Spleen (tissue), 11 donors: ENCODE measurements at regions not wholly inside any gene's neighbourhood (a gene's known extent, or its start where the extent isn't known, plus 50 kb on each side); places are given as distances from the start of the nearest gene placed in this dataset.

Experiments
- DNase-seq: peaks from one replicate; pipeline ENCODE4 v3.0.0-alpha.2; 2020
- H3K27ac ChIP-seq, 8 donors: fragments of 200-600 bp; sonication (generic) in 7 of 8; 1 replicate in 4 of 8; 2 replicates in 4 of 8; pipeline versions ENCODE4 v1.5.0 to v1.8.0; 2016 to 2021; ENCODE audit warnings: inconsistent platforms in 4 of 8, mild to moderate bottlenecking in 4 of 8, moderate library complexity in 1 of 8
- H3K27me3 ChIP-seq, 7 donors: fragments of 200-600 bp; sonication (generic) in 6 of 7; replicated peaks in 1 of 7; 1 replicate in 4 of 7; 2 replicates in 3 of 7; pipeline versions ENCODE4 v1.5.0 to v1.8.0; 2016 to 2021; ENCODE audit warnings: inconsistent platforms in 3 of 7, mild to moderate bottlenecking in 1 of 7
- H3K36me3 ChIP-seq, 6 donors: fragments of 200-600 bp; sonication (generic) in 5 of 6; 1 replicate in 4 of 6; 2 replicates in 2 of 6; pipeline versions ENCODE4 v1.5.0 to v1.8.0; 2016 to 2021; ENCODE audit warnings: inconsistent platforms in 2 of 6
- H3K4me1 ChIP-seq, 6 donors: fragments of 200-600 bp; sonication (generic) in 5 of 6; 1 replicate in 3 of 6; 2 replicates in 3 of 6; pipeline versions ENCODE4 v1.5.0 to v1.8.0; 2016 to 2021; ENCODE audit warnings: inconsistent platforms in 3 of 6
- H3K4me3 ChIP-seq, 8 donors: fragments of 200-600 bp; sonication (generic) in 7 of 8; 1 replicate in 4 of 8; 2 replicates in 4 of 8; pipeline versions ENCODE4 v1.5.0 to v1.8.0; 2016 to 2021; ENCODE audit warnings: inconsistent platforms in 4 of 8, mild to moderate bottlenecking in 4 of 8, moderate library complexity in 2 of 8
- H3K9me3 ChIP-seq, 8 donors: fragments of 200-600 bp; sonication (generic) in 7 of 8; 1 replicate in 4 of 8; 2 replicates in 4 of 8; pipeline versions ENCODE4 v1.5.0 to v1.8.0; 2016 to 2021; ENCODE audit warnings: inconsistent platforms in 4 of 8
- POLR2A ChIP-seq, 3 donors: fragments of 450-650 bp; IDR thresholded peaks; one replicate each; pipeline ENCODE4 v1.5.1; 2017; ENCODE audit warnings: antibody characterized with exemption in 3 of 3, mild to moderate bottlenecking in 1 of 3
- POLR2AphosphoS5 ChIP-seq, 3 donors: sonication (generic); formaldehyde crosslinking; IDR thresholded peaks; one replicate each; pipeline ENCODE4 v1.5.1; 2017; ENCODE audit warnings: antibody characterized with exemption in 3 of 3
- WGBS, 5 donors: extraction: QIAGEN DNeasy Blood & Tissue Kit in 3 of 5; methylation state at CpG; one replicate each; pipeline versions ENCODE4 v1.1.5 to v1.1.7; 2013 to 2018; 5-methylcytosine and 5-hydroxymethylcytosine counted together
- intact Hi-C: fragments of 100-400 bp; cut with DNase I; formaldehyde crosslinking; loops from one replicate; pipeline ENCODE4 v1.15.0; 2023; ENCODE audit warnings: low total_unique reads
- TF ChIP-seq, protein P1 (sequence below), 11 experiments: fragments of 200-600 bp in 7 of 11; fragments of 450-650 bp in 4 of 11; sonication (generic) in 4 of 11; IDR thresholded peaks in 8 of 11; conservative IDR thresholded peaks in 3 of 11; 1 replicate in 7 of 11; 2 replicates in 4 of 11; pipeline versions ENCODE4 v1.4.0 to v1.8.0; 2016 to 2021; ENCODE audit warnings: antibody characterized with exemption in 11 of 11, inconsistent platforms in 4 of 11, mild to moderate bottlenecking in 1 of 11
- donor health status: healthy with polysubstance abuse.
- donor health status: DM: no; HTN: no; CAD: no; lungs with moderate emphysema.
- donor health status: DM: no; HTN: no; CAD: no.
- donor health status: Bipolar disorder and iron deficiency.
- donor health status: healthy.
- donor health status: DM: no; HTN: no; CAD: no.
- donor health status: DM: yes; HTN: yes; CAD: no.

DNA sequence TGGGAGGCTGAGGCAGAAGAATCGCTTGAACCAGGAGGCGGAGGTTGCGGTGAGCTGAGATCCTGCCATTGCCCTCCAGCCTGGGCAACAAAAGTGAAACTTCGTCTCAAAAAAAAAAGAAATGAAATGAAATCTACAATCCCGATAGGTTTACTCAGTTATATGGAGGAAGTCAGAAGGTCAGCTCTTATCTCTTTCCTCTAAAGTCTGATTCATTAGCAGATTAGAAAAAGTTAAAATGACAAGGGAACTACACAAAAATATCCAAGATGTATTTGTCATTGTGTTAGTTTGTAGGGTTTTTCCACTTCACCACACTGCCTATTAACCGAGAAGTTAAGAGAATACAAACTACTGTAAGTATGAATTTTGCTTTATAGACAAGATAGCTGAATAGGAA is 420.6 kb downstream of the SHQ1 start:
- Histone ChIP-seq H3K4me3 (peak overlapping the region in 3 of 8 donors; percentile 15 to 56 (median 21)), H3K27ac (peak overlapping the region in 4 of 8 donors; percentile 24 to 61 (median 46)), H3K9me3 (peaks cover 0 to 6% (median 4%) of the 10 kb centered on the region in 8 donors), H3K4me1 (peaks cover 24 to 91% (median 65%) of the 10 kb centered on the region in 6 donors), H3K27me3 (no peaks in the 10 kb centered on the region), H3K36me3 (no peaks in the 10 kb centered on the region)
- TF ChIP-seq POLR2A (IDR thresholded peaks at IDR 0.05) = no peak
- no peak for TF ChIP-seq POLR2AphosphoS5 (IDR thresholded peaks at IDR 0.05)
- TF ChIP-seq, protein P1, sequence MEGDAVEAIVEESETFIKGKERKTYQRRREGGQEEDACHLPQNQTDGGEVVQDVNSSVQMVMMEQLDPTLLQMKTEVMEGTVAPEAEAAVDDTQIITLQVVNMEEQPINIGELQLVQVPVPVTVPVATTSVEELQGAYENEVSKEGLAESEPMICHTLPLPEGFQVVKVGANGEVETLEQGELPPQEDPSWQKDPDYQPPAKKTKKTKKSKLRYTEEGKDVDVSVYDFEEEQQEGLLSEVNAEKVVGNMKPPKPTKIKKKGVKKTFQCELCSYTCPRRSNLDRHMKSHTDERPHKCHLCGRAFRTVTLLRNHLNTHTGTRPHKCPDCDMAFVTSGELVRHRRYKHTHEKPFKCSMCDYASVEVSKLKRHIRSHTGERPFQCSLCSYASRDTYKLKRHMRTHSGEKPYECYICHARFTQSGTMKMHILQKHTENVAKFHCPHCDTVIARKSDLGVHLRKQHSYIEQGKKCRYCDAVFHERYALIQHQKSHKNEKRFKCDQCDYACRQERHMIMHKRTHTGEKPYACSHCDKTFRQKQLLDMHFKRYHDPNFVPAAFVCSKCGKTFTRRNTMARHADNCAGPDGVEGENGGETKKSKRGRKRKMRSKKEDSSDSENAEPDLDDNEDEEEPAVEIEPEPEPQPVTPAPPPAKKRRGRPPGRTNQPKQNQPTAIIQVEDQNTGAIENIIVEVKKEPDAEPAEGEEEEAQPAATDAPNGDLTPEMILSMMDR (IDR thresholded peaks at IDR 0.05 in 8 of 11, conservative IDR thresholded peaks at IDR 0.05 in 3 of 11) = no peak
- WGBS, 5 donors = 28 to 50% (median 34%) methylated on average over 6 of the region's 6 CpGs
- intact Hi-C loops = no loop called here
- DNase-seq = no peak

DNA sequence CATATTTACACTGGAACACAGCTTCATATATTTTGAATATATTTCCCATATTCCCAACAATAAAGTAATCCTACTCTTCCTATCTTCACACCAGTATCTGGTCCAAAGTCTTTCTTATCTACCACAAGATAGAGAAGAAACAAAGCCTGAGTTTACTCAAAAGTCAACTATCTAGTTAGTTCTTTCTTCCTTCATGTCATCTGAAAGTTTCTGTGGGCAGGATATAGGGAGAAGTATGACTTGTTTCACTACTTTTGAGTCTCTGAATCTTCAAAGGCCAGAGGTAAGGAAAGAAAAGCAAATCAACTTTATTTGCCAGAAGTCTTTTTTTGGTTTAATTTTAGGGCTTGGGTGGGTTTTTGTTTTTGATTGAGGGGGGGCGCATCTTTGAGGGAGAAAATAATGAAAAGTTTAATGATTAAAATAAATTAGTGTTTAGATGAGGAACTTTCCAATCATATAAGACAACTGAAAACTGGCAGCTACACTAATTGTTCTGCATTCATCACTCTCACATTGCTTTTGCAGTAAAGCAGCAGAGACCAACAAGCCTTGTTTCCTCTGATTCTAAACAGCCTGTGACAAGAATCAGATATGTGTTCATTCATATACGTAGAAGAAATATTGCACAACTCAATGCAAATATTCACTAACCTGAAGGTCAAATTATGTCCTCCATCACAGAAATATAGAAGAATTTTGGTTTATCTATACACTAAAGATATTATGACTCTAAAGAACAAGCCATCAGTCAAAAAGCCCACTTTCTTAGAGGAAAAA is 421.4 kb downstream of the SHQ1 start:
- Histone ChIP-seq H3K4me1 (peaks cover 24 to 82% (median 61%) of the 10 kb centered on the region in 6 donors), H3K27ac (peak overlapping the region in 4 of 8 donors; percentile 24 to 61 (median 46)), H3K9me3 (peaks cover 0 to 14% (median 12%) of the 10 kb centered on the region in 8 donors), H3K4me3 (peak overlapping the region in 3 of 8 donors; percentile 15 to 56 (median 21)), H3K36me3 (no peaks in the 10 kb centered on the region), H3K27me3 (no peaks in the 10 kb centered on the region)
- DNase-seq = no peak
- intact Hi-C loops = no loop called here
- 56 to 71% (median 59%) methylated on average over 2 of the region's 2 CpGs for WGBS, 5 donors
- TF ChIP-seq POLR2A (IDR thresholded peaks at IDR 0.05) = no peak
- TF ChIP-seq POLR2AphosphoS5 (IDR thresholded peaks at IDR 0.05) = no peak

DNA sequence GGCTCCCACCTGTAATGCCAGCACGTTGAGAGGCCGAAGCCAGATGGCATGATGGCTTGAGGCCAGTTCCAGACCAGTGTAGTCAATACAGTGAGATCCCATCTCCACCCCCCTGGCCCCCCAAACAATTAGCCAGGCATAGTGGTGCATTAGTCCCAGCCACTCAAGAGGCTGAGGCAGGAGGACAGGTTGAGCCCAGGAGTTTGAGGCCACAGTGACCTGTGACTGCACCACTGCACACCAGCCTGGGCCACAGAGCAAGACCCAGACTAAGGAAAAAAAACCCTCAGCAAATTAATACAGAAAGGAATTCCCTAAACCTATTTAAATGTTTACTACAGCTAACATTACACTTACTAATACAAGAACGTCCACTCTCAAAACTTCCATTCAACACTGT is 424.6 kb downstream of the SHQ1 start:
- Histone ChIP-seq H3K27me3 (no peaks in the 10 kb centered on the region), H3K4me1 (peaks cover 19 to 83% (median 54%) of the 10 kb centered on the region in 6 donors), H3K36me3 (no peaks in the 10 kb centered on the region), H3K4me3 (no peak overlapping the region), H3K27ac (no peak overlapping the region), H3K9me3 (peaks cover 0 to 27% (median 22%) of the 10 kb centered on the region in 8 donors)
- TF ChIP-seq POLR2AphosphoS5 (IDR thresholded peaks at IDR 0.05) (no peak), POLR2A (IDR thresholded peaks at IDR 0.05) (no peak)
- TF ChIP-seq, protein P1 (IDR thresholded peaks at IDR 0.05 in 8 of 11, conservative IDR thresholded peaks at IDR 0.05 in 3 of 11) = no peak
- WGBS, 5 donors = 92 to 97% (median 92%) methylated on average over 3 of the region's 3 CpGs
- no peak for DNase-seq
- intact Hi-C loops = no loop called here

DNA sequence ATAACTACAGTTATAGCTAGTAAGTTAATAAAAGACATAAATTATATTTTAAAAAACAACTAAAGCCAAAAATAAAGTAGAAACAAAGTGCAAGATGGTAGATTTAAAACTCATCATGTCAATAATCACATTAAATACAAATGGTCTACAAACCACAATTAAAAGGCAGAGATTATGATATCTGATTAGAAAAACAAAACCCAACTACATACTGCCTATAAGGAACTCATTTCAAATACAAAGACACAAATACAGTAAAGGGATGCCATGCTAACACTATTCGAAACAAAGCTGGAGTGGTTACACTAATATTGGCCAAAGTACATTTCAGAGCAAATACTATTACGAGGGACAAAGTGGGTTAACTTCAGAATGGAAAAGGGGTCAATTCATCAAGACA is 426.5 kb downstream of the SHQ1 start:
- peaks cover 0 to 27% (median 22%) of the 10 kb centered on the region in 8 donors for H3K9me3 ChIP-seq
- DNase-seq = no peak
- 96 to 99% (median 98%) methylated on average over 2 of the region's 2 CpGs for WGBS, 5 donors
- peaks cover 7 to 83% (median 46%) of the 10 kb centered on the region in 6 donors for H3K4me1 ChIP-seq
- peak overlapping the region in 2 of 8 donors; percentile 34 to 41 for H3K27ac ChIP-seq
- intact Hi-C loops = no loop called here
- TF ChIP-seq, protein P1 (IDR thresholded peaks at IDR 0.05 in 8 of 11, conservative IDR thresholded peaks at IDR 0.05 in 3 of 11) = no peak
- TF ChIP-seq POLR2AphosphoS5 (IDR thresholded peaks at IDR 0.05) = no peak
- TF ChIP-seq POLR2A (IDR thresholded peaks at IDR 0.05) = no peak
- H3K27me3 ChIP-seq = no peaks in the 10 kb centered on the region
- H3K4me3 ChIP-seq = no peak overlapping the region
- H3K36me3 ChIP-seq = no peaks in the 10 kb centered on the region
